Activated naive CD4-positive, alpha-beta T cell treated with anti-CD3 and anti-CD28 coated beads, Interleukin-2, amount 10 ng/mL, durations not matched to agents 7 days and 5 days (primary cell): ENCODE measurements at regions not wholly inside any gene's neighbourhood (a gene's known extent, or its start where the extent isn't known, plus 50 kb on each side); places are given as distances from the start of the nearest gene placed in this dataset.

Experiments
- CTCF ChIA-PET: fragments of 350-600 bp; sonication (Branson Sonifier 250); formaldehyde crosslinking; loops from one replicate; lab custom pipeline; 2021; ENCODE audit warnings: antibody characterized with exemption; lab: Charles Lee
- DNase-seq: peaks from one replicate; pipeline ENCODE4 v3.0.0-alpha.2; 2020
- H3K27ac Mint-ChIP-seq: one replicate; pipeline ENCODE4 v1.8.0; 2021; ENCODE audit warnings: mild to moderate bottlenecking, moderate library complexity, mixed read lengths
- H3K27me3 Mint-ChIP-seq: one replicate; pipeline ENCODE4 v1.8.0; 2021; ENCODE audit warnings: mild to moderate bottlenecking, mixed read lengths
- H3K36me3 Mint-ChIP-seq: one replicate; pipeline ENCODE4 v1.8.0; 2021; ENCODE audit warnings: mixed read lengths
- H3K4me1 Mint-ChIP-seq: one replicate; pipeline ENCODE4 v1.8.0; 2021; ENCODE audit warnings: mixed read lengths
- H3K4me3 Mint-ChIP-seq: one replicate; pipeline ENCODE4 v1.8.0; 2021; ENCODE audit warnings: mild to moderate bottlenecking, moderate library complexity, mixed read lengths
- H3K9me3 Mint-ChIP-seq: one replicate; pipeline ENCODE4 v1.8.0; 2021; ENCODE audit warnings: mixed read lengths

GRCh38 chr1:239918634-239919033 lies 173.0 kb upstream of the FMN2 start:
- no peak for DNase-seq
- H3K4me1 Mint-ChIP-seq, result no peaks in the 10 kb centered on the region
- no peaks in the 10 kb centered on the region for H3K36me3 Mint-ChIP-seq
- no peak overlapping the region for H3K27ac Mint-ChIP-seq
- no peak overlapping the region for H3K4me3 Mint-ChIP-seq
- CTCF ChIA-PET, result no interaction called here
- no peaks in the 10 kb centered on the region for H3K9me3 Mint-ChIP-seq
- H3K27me3 Mint-ChIP-seq, result no peaks in the 10 kb centered on the region

GRCh38 chr1:239920214-239920613 lies 171.5 kb upstream of the FMN2 start:
- H3K27ac Mint-ChIP-seq, result no peak overlapping the region
- H3K4me1 Mint-ChIP-seq, result no peaks in the 10 kb centered on the region
- CTCF ChIA-PET, result no interaction called here
- H3K36me3 Mint-ChIP-seq, result no peaks in the 10 kb centered on the region
- no peak overlapping the region for H3K4me3 Mint-ChIP-seq
- H3K9me3 Mint-ChIP-seq, result no peaks in the 10 kb centered on the region
- H3K27me3 Mint-ChIP-seq, result no peaks in the 10 kb centered on the region
- DNase-seq, result no peak

- Mint-ChIP-seq H3K27ac (no peak overlapping the region), H3K9me3 (no peaks in the 10 kb centered on the region), H3K4me1 (no peaks in the 10 kb centered on the region), H3K4me3 (no peak overlapping the region), H3K27me3 (no peaks in the 10 kb centered on the region), H3K36me3 (no peaks in the 10 kb centered on the region)
- no peak for DNase-seq
- CTCF ChIA-PET, result no interaction called here
These were observed 168.7 kb upstream of the FMN2 start for GRCh38 chr1:239922778-239923522.

- Mint-ChIP-seq H3K36me3 (no peaks in the 10 kb centered on the region), H3K27ac (no peak overlapping the region), H3K4me1 (no peaks in the 10 kb centered on the region), H3K9me3 (no peaks in the 10 kb centered on the region), H3K27me3 (no peaks in the 10 kb centered on the region), H3K4me3 (no peak overlapping the region)
- CTCF ChIA-PET, result no interaction called here
- DNase-seq, result no peak
These were observed 166.8 kb upstream of the FMN2 start for GRCh38 chr1:239924741-239925350.

- H3K27ac Mint-ChIP-seq, result no peak overlapping the region
- H3K4me1 Mint-ChIP-seq, result no peaks in the 10 kb centered on the region
- H3K27me3 Mint-ChIP-seq, result no peaks in the 10 kb centered on the region
- CTCF ChIA-PET, result no interaction called here
- no peaks in the 10 kb centered on the region for H3K36me3 Mint-ChIP-seq
- H3K4me3 Mint-ChIP-seq, result no peak overlapping the region
- no peaks in the 10 kb centered on the region for H3K9me3 Mint-ChIP-seq
- DNase-seq, result no peak
These were observed 165.5 kb upstream of the FMN2 start for GRCh38 chr1:239926184-239926583.

- no peak overlapping the region for H3K27ac Mint-ChIP-seq
These were observed 162.4 kb upstream of the FMN2 start for GRCh38 chr1:239929317-239929716.

GRCh38 chr1:239930686-239931262 lies 160.9 kb upstream of the FMN2 start:
- no peak overlapping the region for H3K4me3 Mint-ChIP-seq

More at GRCh38 chr1:239929317-239929716, 162.4 kb upstream of the FMN2 start:
- no peak for DNase-seq
- CTCF ChIA-PET, result interaction anchor here (1.1 kb wide), 1 partner anchor 23 kb away, joined by 3 read pairs; no protein-coding TSS in a partner anchor
- H3K27me3 Mint-ChIP-seq, result peaks cover 5% of the 10 kb centered on the region
- no peak overlapping the region for H3K4me3 Mint-ChIP-seq
- H3K36me3 Mint-ChIP-seq, result no peaks in the 10 kb centered on the region
- no peaks in the 10 kb centered on the region for H3K9me3 Mint-ChIP-seq
- H3K4me1 Mint-ChIP-seq, result no peaks in the 10 kb centered on the region

GRCh38 chr1:239931341-239931740 lies 160.3 kb upstream of the FMN2 start:
- Mint-ChIP-seq H3K4me1 (no peaks in the 10 kb centered on the region), H3K9me3 (no peaks in the 10 kb centered on the region), H3K27ac (no peak overlapping the region), H3K36me3 (no peaks in the 10 kb centered on the region), H3K27me3 (peaks cover 5% of the 10 kb centered on the region), H3K4me3 (no peak overlapping the region)
- CTCF ChIA-PET, result no interaction called here
- DNase-seq, result no peak

More at GRCh38 chr1:239930686-239931262, 160.9 kb upstream of the FMN2 start:
- no peaks in the 10 kb centered on the region for H3K36me3 Mint-ChIP-seq
- CTCF ChIA-PET, result no interaction called here
- no peak for DNase-seq
- H3K9me3 Mint-ChIP-seq, result no peaks in the 10 kb centered on the region
- H3K27ac Mint-ChIP-seq, result no peak overlapping the region
- H3K27me3 Mint-ChIP-seq, result peaks cover 5% of the 10 kb centered on the region
- no peaks in the 10 kb centered on the region for H3K4me1 Mint-ChIP-seq

- H3K27ac Mint-ChIP-seq, result no peak overlapping the region
- H3K4me3 Mint-ChIP-seq, result no peak overlapping the region
- H3K27me3 Mint-ChIP-seq, result no peaks in the 10 kb centered on the region
- CTCF ChIA-PET, result interaction anchor here (0.8 to 1.2 kb wide), 2 partner anchors 10 to 12 kb away, joined by 4 read pairs; no protein-coding TSS in a partner anchor
- no peaks in the 10 kb centered on the region for H3K36me3 Mint-ChIP-seq
- H3K4me1 Mint-ChIP-seq, result no peaks in the 10 kb centered on the region
- H3K9me3 Mint-ChIP-seq, result peaks cover 7% of the 10 kb centered on the region
- DNase-seq, result no peak
These were observed 152.1 kb upstream of the FMN2 start for GRCh38 chr1:239939602-239940001.

- Mint-ChIP-seq H3K4me3 (no peak overlapping the region), H3K36me3 (no peaks in the 10 kb centered on the region), H3K27ac (no peak overlapping the region), H3K4me1 (no peaks in the 10 kb centered on the region), H3K27me3 (no peaks in the 10 kb centered on the region), H3K9me3 (peaks cover 7% of the 10 kb centered on the region)
- DNase-seq, result no peak
- CTCF ChIA-PET, result no interaction called here
These were observed 147.9 kb upstream of the FMN2 start for GRCh38 chr1:239943761-239944160.

- no peak overlapping the region for H3K4me3 Mint-ChIP-seq
- no peaks in the 10 kb centered on the region for H3K27me3 Mint-ChIP-seq
- H3K27ac Mint-ChIP-seq, result no peak overlapping the region
- H3K4me1 Mint-ChIP-seq, result no peaks in the 10 kb centered on the region
- peaks cover 7% of the 10 kb centered on the region for H3K9me3 Mint-ChIP-seq
- H3K36me3 Mint-ChIP-seq, result no peaks in the 10 kb centered on the region
- CTCF ChIA-PET, result no interaction called here
- no peak for DNase-seq
These were observed 147.0 kb upstream of the FMN2 start for GRCh38 chr1:239944666-239945065.

GRCh38 chr1:239947801-239948200 lies 143.9 kb upstream of the FMN2 start:
- no peak for DNase-seq
- CTCF ChIA-PET, result no interaction called here
- Mint-ChIP-seq H3K4me1 (no peaks in the 10 kb centered on the region), H3K27ac (no peak overlapping the region), H3K9me3 (peaks cover 4% of the 10 kb centered on the region), H3K36me3 (no peaks in the 10 kb centered on the region), H3K27me3 (no peaks in the 10 kb centered on the region), H3K4me3 (no peak overlapping the region)

- H3K4me1 Mint-ChIP-seq, result no peaks in the 10 kb centered on the region
These were observed 140.1 kb upstream of the FMN2 start for GRCh38 chr1:239951511-239952140.

More at GRCh38 chr1:239951511-239952140, 140.1 kb upstream of the FMN2 start:
- Mint-ChIP-seq H3K36me3 (no peaks in the 10 kb centered on the region), H3K9me3 (no peaks in the 10 kb centered on the region), H3K4me3 (no peak overlapping the region), H3K27me3 (peaks cover 5% of the 10 kb centered on the region), H3K27ac (no peak overlapping the region)
- CTCF ChIA-PET, result interaction anchor here (0.6 to 2.1 kb wide), 11 partner anchors 9 to 52 kb away, joined by 3 to 11 read pairs (median 3); no protein-coding TSS in a partner anchor
- peak; percentile 67 for DNase-seq
